ENCODE measurements at regions not wholly inside any gene's neighbourhood (a gene's known extent, or its start where the extent isn't known, plus 50 kb on each side); places are given as distances from the start of the nearest gene placed in this dataset.
A peak's percentile ranks its signal among the peaks of the same experiment; 100 is the strongest.

GRCh38 chr3:127486321-127486944 is 104.1 kb downstream of the TPRA1 start:
- peak; percentile 40 for DNase-seq
- no peak overlapping the region for H3K4me3 ChIP-seq
- no peak for ATAC-seq
- H3K36me3 ChIP-seq, result no peaks in the 10 kb centered on the region
- no peaks in the 10 kb centered on the region for H3K4me1 ChIP-seq
- H3K27ac ChIP-seq, result no peak overlapping the region
- H3K9me3 ChIP-seq, result no peaks in the 10 kb centered on the region
- no peak for TF ChIP-seq CTCF (IDR thresholded peaks at IDR 0.05)
- H3K27me3 ChIP-seq, result no peaks in the 10 kb centered on the region
- intact Hi-C loops (cut with DNase I), result no loop called here

GRCh38 chr3:127485396-127486170 is 105.0 kb downstream of the TPRA1 start:
- no peaks in the 10 kb centered on the region for H3K36me3 ChIP-seq
- intact Hi-C loops (cut with DNase I), result no loop called here
- ATAC-seq (no peak), DNase-seq (peak; percentile 40)
- no peaks in the 10 kb centered on the region for H3K9me3 ChIP-seq
- no peak overlapping the region for H3K4me3 ChIP-seq
- H3K27me3 ChIP-seq, result no peaks in the 10 kb centered on the region
- no peaks in the 10 kb centered on the region for H3K4me1 ChIP-seq
- TF ChIP-seq CTCF (IDR thresholded peaks at IDR 0.05), result no peak
- H3K27ac ChIP-seq, result no peak overlapping the region

- Histone ChIP-seq H3K27me3 (no peaks in the 10 kb centered on the region), H3K27ac (no peak overlapping the region), H3K9me3 (no peaks in the 10 kb centered on the region), H3K4me1 (no peaks in the 10 kb centered on the region), H3K36me3 (no peaks in the 10 kb centered on the region), H3K4me3 (no peak overlapping the region)
- peak; percentile 30 for ATAC-seq
- TF ChIP-seq CTCF (IDR thresholded peaks at IDR 0.05), result no peak
- peak; percentile 45 for DNase-seq
- intact Hi-C loops (cut with DNase I), result no loop called here
Measured at GRCh38 chr3:127484601-127485388, 105.7 kb downstream of the TPRA1 start.

GRCh38 chr3:127483902-127484591 is 106.5 kb downstream of the TPRA1 start:
- intact Hi-C loops (cut with DNase I), result no loop called here
- H3K27me3 ChIP-seq, result no peaks in the 10 kb centered on the region
- DNase-seq (peak; percentile 46), ATAC-seq (no peak)
- no peaks in the 10 kb centered on the region for H3K36me3 ChIP-seq
- TF ChIP-seq CTCF (IDR thresholded peaks at IDR 0.05), result no peak
- H3K4me1 ChIP-seq, result no peaks in the 10 kb centered on the region
- no peaks in the 10 kb centered on the region for H3K9me3 ChIP-seq
- no peak overlapping the region for H3K27ac ChIP-seq
- no peak overlapping the region for H3K4me3 ChIP-seq

GRCh38 chr3:127483005-127483641 is 107.4 kb downstream of the TPRA1 start:
- no peak overlapping the region for H3K4me3 ChIP-seq
- H3K27ac ChIP-seq, result no peak overlapping the region
- no peaks in the 10 kb centered on the region for H3K9me3 ChIP-seq
- TF ChIP-seq CTCF (IDR thresholded peaks at IDR 0.05), result no peak
- H3K27me3 ChIP-seq, result no peaks in the 10 kb centered on the region
- ATAC-seq, result no peak
- intact Hi-C loops (cut with DNase I), result no loop called here
- H3K36me3 ChIP-seq, result no peaks in the 10 kb centered on the region
- DNase-seq, result peak; percentile 25
- H3K4me1 ChIP-seq, result no peaks in the 10 kb centered on the region

Data from upper lobe of right lung (tissue), 1 donor.